CD4-positive, alpha-beta T cell treated with Interleukin-1 beta for 1 hour (primary cell): ENCODE measurements at regions not wholly inside any gene's neighbourhood (a gene's known extent, or its start where the extent isn't known, plus 50 kb on each side); places are given as distances from the start of the nearest gene placed in this dataset.
"Not testable (repeated sequence)": the region's sequence is repeated elsewhere in the genome, so short reads cannot be mapped to it uniquely, and the experiment has no call there.

Experiments
- DNase-seq, 2 donors: peaks; one replicate each; pipeline ENCODE4 v3.0.0-alpha.2; 2020 to 2022

- no peak for DNase-seq
Measured at GRCh38 chr7:89934101-89934500, 220.2 kb upstream of the STEAP1 start.

GRCh38 chr7:89943525-89944050 lies 210.7 kb upstream of the STEAP1 start:
- no peak for DNase-seq

GRCh38 chr7:89958525-89959068 lies 195.7 kb upstream of the STEAP1 start:
- DNase-seq = no peak

- no peak for DNase-seq
Measured at GRCh38 chr7:89966067-89966664, 188.1 kb upstream of the STEAP1 start.

GRCh38 chr7:89975577-89975976 lies 178.7 kb upstream of the STEAP1 start:
- DNase-seq = no peak

- DNase-seq = no peak
Measured at GRCh38 chr7:89987665-89988064, 166.6 kb upstream of the STEAP1 start.

- DNase-seq = no peak
Measured at GRCh38 chr7:89988074-89988473, 166.2 kb upstream of the STEAP1 start.

GRCh38 chr7:89989454-89989853 lies 164.8 kb upstream of the STEAP1 start:
- no peak for DNase-seq

- no peak for DNase-seq
Measured at GRCh38 chr7:89994483-89994882, 159.8 kb upstream of the STEAP1 start.

- DNase-seq = no peak
Measured at GRCh38 chr7:89998554-89998953, 155.7 kb upstream of the STEAP1 start.

- no peak for DNase-seq
Measured at GRCh38 chr7:90005836-90006235, 148.4 kb upstream of the STEAP1 start.

- no peak for DNase-seq
Measured at GRCh38 chr7:90007001-90007654, 147.1 kb upstream of the STEAP1 start.

GRCh38 chr7:90007831-90008230 lies 146.4 kb upstream of the STEAP1 start:
- DNase-seq = no peak

- DNase-seq = no peak
Measured at GRCh38 chr7:90022213-90022612, 132.1 kb upstream of the STEAP1 start.

GRCh38 chr7:90025771-90026170 lies 128.5 kb upstream of the STEAP1 start:
- no peak for DNase-seq

GRCh38 chr7:90033850-90034249 lies 120.4 kb upstream of the STEAP1 start:
- no peak for DNase-seq

GRCh38 chr7:90053094-90053493 lies 101.2 kb upstream of the STEAP1 start:
- no peak for DNase-seq

- no peak for DNase-seq
Measured at GRCh38 chr7:90061077-90061476, 93.2 kb upstream of the STEAP1 start.

GRCh38 chr7:90064370-90064769 lies 89.9 kb upstream of the STEAP1 start:
- no peak for DNase-seq

GRCh38 chr7:90067171-90067570 lies 87.1 kb upstream of the STEAP1 start:
- DNase-seq = no peak

- DNase-seq = not testable (repeated sequence)
Measured at GRCh38 chr7:90070238-90070637, 84.0 kb upstream of the STEAP1 start.

GRCh38 chr7:90078921-90079320 lies 75.3 kb upstream of the STEAP1 start:
- DNase-seq = no peak

- no peak for DNase-seq
Measured at GRCh38 chr7:90081621-90082020, 72.6 kb upstream of the STEAP1 start.

- no peak for DNase-seq
Measured at GRCh38 chr7:90092506-90092905, 61.8 kb upstream of the STEAP1 start.
